GM21529 (cell line): ENCODE measurements at regions not wholly inside any gene's neighbourhood (a gene's known extent, or its start where the extent isn't known, plus 50 kb on each side); places are given as distances from the start of the nearest gene placed in this dataset.
"Not testable (repeated sequence)": the region's sequence is repeated elsewhere in the genome, so short reads cannot be mapped to it uniquely, and the experiment has no call there.

Experiments
- ATAC-seq: cut with Tn5 transposase; IDR thresholded peaks from one replicate; pipeline ENCODE4 v1.9.1; 2021; ENCODE audit not compliant: unreplicated experiment

DNA sequence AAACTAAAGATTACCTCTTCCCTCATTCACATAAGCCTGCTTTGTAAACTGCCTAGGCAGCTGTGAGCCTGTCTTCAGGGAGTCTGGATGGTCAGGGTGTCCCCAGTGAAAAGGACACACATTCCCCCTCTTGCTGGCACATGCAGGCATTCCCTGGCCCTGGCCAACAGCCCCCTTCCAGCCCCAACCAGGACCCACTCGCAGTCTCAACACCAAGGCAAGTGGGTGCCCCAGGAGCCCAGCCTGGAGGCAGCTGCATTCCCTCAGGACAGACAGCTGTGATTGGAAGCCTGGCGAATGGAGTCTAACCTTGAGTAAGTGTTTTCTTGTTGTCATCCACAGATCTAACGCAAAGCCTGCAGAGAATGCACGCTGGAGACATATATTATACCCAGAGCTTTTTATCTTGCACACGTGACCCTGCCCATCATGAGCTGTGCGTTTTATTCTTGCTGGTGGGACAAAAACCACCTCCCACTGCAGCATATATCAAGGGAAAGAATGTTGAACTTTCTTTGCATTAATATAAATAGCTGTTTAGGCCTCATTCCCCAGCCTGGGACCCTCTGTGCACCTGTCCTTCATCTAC lies 95.0 kb upstream of the LHX1 start:
- ATAC-seq, result no peak

- no peak for ATAC-seq
Measured at GRCh38 chr17:36842963-36843558, 94.2 kb upstream of the LHX1 start.

- no peak for ATAC-seq
Measured at GRCh38 chr17:36844013-36844412, 93.3 kb upstream of the LHX1 start.

DNA sequence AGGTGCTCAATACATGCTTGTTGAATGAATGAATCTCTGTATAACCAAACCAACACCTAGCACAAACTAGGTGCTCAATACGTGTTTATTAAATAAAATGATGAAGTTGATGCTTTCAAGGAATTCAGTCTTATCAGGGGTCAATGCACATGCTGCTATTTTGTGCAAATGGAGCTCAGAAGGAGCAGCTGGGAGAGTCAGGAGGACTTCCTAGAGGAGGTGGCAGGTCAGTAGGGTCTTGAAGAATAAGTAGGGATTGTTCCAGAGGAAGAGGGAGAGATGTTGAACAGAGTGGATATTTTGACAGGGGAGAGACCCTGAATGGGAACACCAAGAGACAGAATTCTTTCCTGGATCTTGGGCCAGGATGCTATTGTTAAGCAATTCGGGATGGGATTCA lies 92.7 kb upstream of the LHX1 start:
- no peak for ATAC-seq

GRCh38 chr17:36845916-36846315 lies 91.4 kb upstream of the LHX1 start:
- no peak for ATAC-seq

- ATAC-seq, result no peak
Measured at GRCh38 chr17:36846410-36847292, 90.6 kb upstream of the LHX1 start.

DNA sequence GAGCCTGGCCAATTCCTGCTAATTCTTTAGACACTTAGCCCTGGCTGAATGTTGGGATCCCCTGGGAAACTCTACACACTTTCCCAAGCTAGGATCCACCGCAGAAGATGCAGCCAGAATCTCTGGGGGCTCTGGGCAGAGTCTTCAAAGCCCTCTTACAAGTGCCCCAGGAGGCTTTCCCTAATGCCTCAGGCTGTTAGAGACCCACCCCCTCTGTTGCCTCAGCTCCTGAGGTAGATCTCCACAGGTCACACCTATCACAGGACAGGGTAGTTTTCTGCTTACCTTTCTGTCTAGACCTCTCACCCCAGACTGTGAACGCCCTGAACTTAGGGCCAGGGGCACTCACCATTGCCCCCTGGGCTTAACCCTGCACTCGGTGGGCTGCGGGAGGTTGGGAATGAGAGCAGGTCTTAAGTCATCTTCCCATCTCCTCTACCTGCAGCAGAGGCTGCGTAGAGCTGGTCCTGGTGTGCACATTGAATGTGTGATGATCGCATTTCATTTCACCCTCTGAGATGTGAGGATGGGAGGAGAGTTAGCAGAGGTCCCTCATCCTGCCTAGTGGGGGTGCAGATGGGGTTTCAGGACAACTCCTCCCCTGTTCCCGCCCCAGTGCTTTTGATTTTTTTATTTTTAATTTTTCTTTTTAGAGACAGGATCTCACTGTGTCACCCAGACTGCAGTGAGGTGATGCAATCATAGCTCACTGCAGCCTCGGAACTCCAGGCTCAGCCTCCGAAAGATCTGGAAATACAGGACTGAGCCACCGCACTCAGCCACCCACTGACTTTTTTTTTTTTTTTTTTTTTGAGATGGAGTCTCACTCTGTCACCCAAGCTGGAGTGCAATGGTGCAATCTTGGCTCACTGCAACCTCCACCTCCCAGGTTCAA lies 89.0 kb upstream of the LHX1 start:
- no peak for ATAC-seq

DNA sequence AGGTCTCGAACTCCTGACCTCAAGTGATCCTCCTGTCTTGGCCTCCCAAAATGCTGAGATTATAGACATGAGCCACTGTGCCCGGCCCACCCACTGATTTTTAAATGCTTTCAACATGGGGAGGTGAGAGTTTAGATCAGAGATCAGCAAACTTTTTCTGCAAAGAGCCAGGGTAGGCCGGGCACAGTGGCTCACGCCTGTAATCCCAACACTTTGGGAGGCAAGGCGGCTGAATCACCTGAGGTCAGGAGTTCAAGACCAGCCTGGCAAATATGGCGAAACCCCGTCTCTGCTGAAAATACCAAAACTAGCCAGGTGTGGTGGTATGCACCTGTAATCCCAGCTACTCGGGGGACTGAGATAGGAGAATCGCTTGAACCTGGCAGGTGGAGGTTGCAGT lies 88.3 kb upstream of the LHX1 start:
- ATAC-seq, result not testable (repeated sequence)

DNA sequence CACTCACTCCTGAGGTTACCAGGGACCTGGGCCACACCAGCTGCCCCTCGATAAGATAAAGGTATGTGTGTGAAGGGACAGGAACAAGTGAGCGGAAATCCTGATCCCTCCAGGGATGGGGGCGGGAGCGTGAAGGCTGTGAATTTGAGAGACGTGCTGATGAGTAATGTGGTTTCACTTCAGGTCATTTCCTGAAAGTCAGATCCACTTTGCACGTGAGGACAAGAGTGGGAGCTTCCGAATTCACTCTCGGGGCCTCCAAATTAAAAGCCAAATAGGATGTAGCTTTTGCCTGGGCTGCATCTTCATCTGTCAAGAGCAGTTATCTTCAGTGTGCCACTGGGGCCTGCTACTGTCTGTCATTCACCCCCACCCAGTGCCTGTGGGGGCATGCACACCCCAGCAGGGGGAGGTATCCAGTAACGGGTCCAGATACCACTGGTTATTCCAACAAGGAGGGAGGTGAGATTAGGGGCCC lies 87.4 kb upstream of the LHX1 start:
- ATAC-seq, result no peak

DNA sequence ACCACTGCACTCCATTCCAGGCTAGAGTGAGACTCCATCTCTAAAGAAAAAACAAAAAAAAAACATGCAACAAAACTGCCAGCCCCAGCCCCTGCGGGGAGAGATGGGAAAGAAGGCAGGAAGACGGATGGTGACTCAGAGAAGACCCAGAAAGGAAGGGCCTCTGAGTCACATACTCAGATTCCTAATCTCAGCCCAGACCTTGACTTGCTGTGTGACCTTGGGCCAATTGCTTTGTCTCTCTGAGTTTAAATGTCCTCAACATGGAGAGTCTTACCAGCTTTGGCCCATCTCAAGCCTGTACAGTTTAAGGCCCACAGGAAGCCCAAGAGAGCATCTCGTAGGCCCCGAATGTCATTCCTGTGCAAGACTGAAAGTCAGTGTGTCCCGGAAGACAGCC lies 86.5 kb upstream of the LHX1 start:
- no peak for ATAC-seq

GRCh38 chr17:36851250-36851649 lies 86.0 kb upstream of the LHX1 start:
- no peak for ATAC-seq

GRCh38 chr17:36852478-36852877 lies 84.8 kb upstream of the LHX1 start:
- ATAC-seq, result not testable (repeated sequence)

DNA sequence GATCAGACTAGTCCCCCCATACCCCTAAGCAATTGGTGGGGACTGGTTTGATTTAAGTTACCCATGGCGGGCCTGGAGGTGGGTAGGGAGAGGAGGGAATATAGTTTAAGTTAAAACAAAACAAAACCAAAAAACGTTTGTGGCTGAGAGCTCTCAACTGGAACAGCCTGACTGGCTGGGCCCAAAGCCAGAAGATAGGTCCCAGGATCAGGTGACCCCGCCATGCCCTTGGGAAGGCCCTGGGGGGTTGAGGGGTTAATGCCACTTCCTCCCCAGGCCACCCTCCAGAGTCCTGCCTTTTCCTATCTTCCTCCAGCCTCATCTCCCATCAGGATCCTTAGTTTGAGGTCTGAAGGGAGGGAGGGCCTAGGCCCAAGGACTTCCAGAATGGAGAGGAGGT lies 82.3 kb upstream of the LHX1 start:
- no peak for ATAC-seq

- no peak for ATAC-seq
Measured at GRCh38 chr17:36855459-36855858, 81.8 kb upstream of the LHX1 start.

GRCh38 chr17:36856222-36856621 lies 81.1 kb upstream of the LHX1 start:
- ATAC-seq, result no peak

- no peak for ATAC-seq
Measured at GRCh38 chr17:36856903-36857381, 80.3 kb upstream of the LHX1 start.

- ATAC-seq, result no peak
Measured at GRCh38 chr17:36857698-36858097, 79.6 kb upstream of the LHX1 start.

- ATAC-seq, result no peak
Measured at GRCh38 chr17:36858119-36859002, 78.9 kb upstream of the LHX1 start.

DNA sequence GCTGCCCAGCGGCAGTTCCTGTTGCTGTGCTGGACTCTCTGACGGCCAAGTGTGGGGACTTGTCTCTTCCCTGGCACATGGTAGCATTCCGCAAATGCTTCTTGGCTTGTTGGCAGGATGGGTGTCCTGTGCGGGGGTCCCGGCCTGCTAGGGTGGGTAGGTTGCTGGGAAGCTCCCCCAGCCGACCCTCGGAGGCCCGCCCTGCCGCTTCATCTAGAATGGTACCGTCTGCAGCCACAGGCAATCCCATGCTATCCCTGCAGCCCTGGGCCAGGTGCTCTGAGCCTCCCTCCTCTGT lies 78.3 kb upstream of the LHX1 start:
- no peak for ATAC-seq

DNA sequence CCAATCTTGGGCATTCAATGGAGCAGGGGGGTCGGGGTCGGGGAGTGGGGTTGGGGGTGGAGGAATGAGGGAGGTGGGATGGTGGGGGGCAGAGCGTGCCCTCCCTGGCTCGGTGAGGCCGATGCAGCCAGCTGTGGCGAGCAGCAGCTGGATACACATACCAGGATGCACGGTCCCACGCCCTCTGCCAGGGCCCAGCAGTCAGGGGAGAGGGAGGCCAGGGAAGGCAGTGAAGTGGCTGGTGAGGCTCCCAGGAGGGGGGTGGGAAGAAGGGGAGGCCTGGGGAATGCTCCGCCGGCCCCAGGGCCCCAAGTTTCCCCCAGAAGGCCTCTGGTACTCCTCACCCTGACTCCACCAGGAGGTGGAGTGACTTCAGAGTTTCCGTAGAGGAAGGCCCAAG lies 77.6 kb upstream of the LHX1 start:
- no peak for ATAC-seq
